ENCODE measurements at regions not wholly inside any gene's neighbourhood (a gene's known extent, or its start where the extent isn't known, plus 50 kb on each side); places are given as distances from the start of the nearest gene placed in this dataset.

GRCh38 chr17:27009087-27009486 lies 284.8 kb upstream of the WSB1 start:
- TF ChIP-seq POLR2AphosphoS5 (IDR thresholded peaks at IDR 0.05; ENCODE audit: low read depth, low read length), result no peak
- TF ChIP-seq POLR2A (IDR thresholded peaks at IDR 0.05; ENCODE audit: low read depth, low read length), result no peak
- no peak for TF ChIP-seq TAF1 (IDR thresholded peaks at IDR 0.05; ENCODE audit: low read depth, low read length)

All from GM12891 (cell line).